HEK293 (cell line): ENCODE measurements at regions not wholly inside any gene's neighbourhood (a gene's known extent, or its start where the extent isn't known, plus 50 kb on each side); places are given as distances from the start of the nearest gene placed in this dataset.

Experiments
- CTCF ChIA-PET: fragments of 350-600 bp; formaldehyde crosslinking; extraction: SDS; loops from one replicate; lab custom pipeline; 2021; ENCODE audit warnings: antibody characterized with exemption; lab: Yijun Ruan, JAX
- POLR2A ChIA-PET: fragments of 300-600 bp; formaldehyde crosslinking; extraction: SDS; loops from one replicate; lab custom pipeline; 2020; ENCODE audit warnings: antibody characterized with exemption, inconsistent platforms; lab: Yijun Ruan, JAX
- H3K27ac ChIP-seq: fragments of 200-500 bp; sonication (Bioruptor generic); 2 replicates; pipeline ENCODE4 v1.5.1; 2014; ENCODE audit warnings: low read depth, low read length, control low read depth, inconsistent platforms; ENCODE audit errors: extremely low read depth
- H3K36me3 ChIP-seq, 2 experiments: fragments of 200-500 bp in 1 of 2; sonication (Bioruptor generic) in 1 of 2; 1 replicate in 1 of 2; 2 replicates in 1 of 2; pipeline ENCODE4 v1.5.1; 2014 to 2017; ENCODE audit warnings: inconsistent platforms in 2 of 2, low read length in 2 of 2; ENCODE audit not compliant: control insufficient read depth in 2 of 2, insufficient read depth in 1 of 2
- H3K4me1 ChIP-seq: fragments of 200-500 bp; sonication (Bioruptor generic); 2 replicates; pipeline ENCODE4 v1.5.1; 2014; ENCODE audit warnings: mild to moderate bottlenecking, low read length, inconsistent platforms; ENCODE audit not compliant: control insufficient read depth, insufficient read depth
- H3K4me3 ChIP-seq: 2 replicates; pipeline ENCODE4 v1.5.1; 2011; ENCODE audit warnings: low read depth, mild to moderate bottlenecking, control low read depth, low read length, moderate library complexity
- H3K9me3 ChIP-seq: fragments of 200-500 bp; sonication (Bioruptor generic); 2 replicates; pipeline ENCODE4 v1.5.1; 2014; ENCODE audit warnings: low read depth, low read length, inconsistent platforms; ENCODE audit not compliant: control insufficient read depth, insufficient read depth
- KLF10 ChIP-seq: fragments of 450-650 bp; IDR thresholded peaks from 2 replicates; pipeline ENCODE4 v1.5.1; 2018; ENCODE audit warnings: missing biosample characterization, mild to moderate bottlenecking, missing genetic modification characterization
- KLF8 ChIP-seq: fragments of 450-650 bp; formaldehyde crosslinking; IDR thresholded peaks from 2 replicates; pipeline ENCODE4 v1.5.1; 2016; ENCODE audit warnings: missing biosample characterization, missing genetic modification characterization
- ZEB2 ChIP-seq: fragments of 450-650 bp; formaldehyde crosslinking; IDR thresholded peaks from 2 replicates; pipeline ENCODE4 v1.5.1; 2016; ENCODE audit warnings: missing biosample characterization, missing genetic modification characterization
- ZFHX2 ChIP-seq: fragments of 450-650 bp; formaldehyde crosslinking; conservative IDR thresholded peaks from 2 replicates; pipeline ENCODE4 v1.5.1; 2016; ENCODE audit warnings: missing biosample characterization, missing genetic modification characterization
- ZNF138 ChIP-seq: fragments of 450-650 bp; formaldehyde crosslinking; IDR thresholded peaks from 2 replicates; pipeline ENCODE4 v1.5.1; 2016; ENCODE audit warnings: missing biosample characterization, missing genetic modification characterization, borderline replicate concordance
- ZNF175 ChIP-seq: fragments of 450-650 bp; formaldehyde crosslinking; IDR thresholded peaks from 2 replicates; pipeline ENCODE4 v1.5.1; 2016; ENCODE audit warnings: missing biosample characterization, missing genetic modification characterization
- ZNF211 ChIP-seq: fragments of 450-650 bp; formaldehyde crosslinking; IDR thresholded peaks from 2 replicates; pipeline ENCODE4 v1.5.1; 2016; ENCODE audit warnings: low read depth, missing biosample characterization, missing genetic modification characterization
- ZNF302 ChIP-seq: fragments of 450-650 bp; formaldehyde crosslinking; IDR thresholded peaks from 2 replicates; pipeline ENCODE4 v1.5.1; 2016; ENCODE audit warnings: missing biosample characterization, missing genetic modification characterization, low read depth
- ZNF654 ChIP-seq: fragments of 450-650 bp; formaldehyde crosslinking; IDR thresholded peaks from 2 replicates; pipeline ENCODE4 v1.5.1; 2016; ENCODE audit warnings: low read depth, missing biosample characterization, missing genetic modification characterization
- ZNF664 ChIP-seq: fragments of 450-650 bp; formaldehyde crosslinking; IDR thresholded peaks from 2 replicates; pipeline ENCODE4 v1.5.1; 2016; ENCODE audit warnings: missing biosample characterization, missing genetic modification characterization
- ZNF670 ChIP-seq: fragments of 450-650 bp; formaldehyde crosslinking; IDR thresholded peaks from 2 replicates; pipeline ENCODE4 v1.5.1; 2016; ENCODE audit warnings: missing biosample characterization, missing genetic modification characterization, low read depth
- TF ChIP-seq, protein P1 (sequence below): fragments of 450-650 bp; formaldehyde crosslinking; IDR thresholded peaks from 2 replicates; pipeline ENCODE4 v1.5.1; 2017; ENCODE audit warnings: missing biosample characterization, missing genetic modification characterization
- TF ChIP-seq, protein P2 (sequence below): fragments of 450-650 bp; formaldehyde crosslinking; conservative IDR thresholded peaks from 2 replicates; pipeline ENCODE4 v1.5.1; 2016; ENCODE audit warnings: low read depth, missing biosample characterization, missing genetic modification characterization
- TF ChIP-seq, protein P3 (sequence below): fragments of 450-650 bp; formaldehyde crosslinking; IDR thresholded peaks from 2 replicates; pipeline ENCODE4 v1.5.1; 2017; ENCODE audit warnings: missing biosample characterization, missing genetic modification characterization
- TF ChIP-seq, protein P4 (sequence below): fragments of 450-650 bp; formaldehyde crosslinking; IDR thresholded peaks from 2 replicates; pipeline ENCODE4 v1.5.1; 2016; ENCODE audit warnings: missing biosample characterization, missing genetic modification characterization
- TF ChIP-seq, protein P5 (sequence below): fragments of 450-650 bp; formaldehyde crosslinking; IDR thresholded peaks from 2 replicates; pipeline ENCODE4 v1.5.1; 2016; ENCODE audit warnings: missing biosample characterization, missing genetic modification characterization
- TF ChIP-seq, protein P6 (sequence below): fragments of 450-650 bp; formaldehyde crosslinking; IDR thresholded peaks from 2 replicates; pipeline ENCODE4 v1.5.1; 2016; ENCODE audit warnings: missing biosample characterization, missing genetic modification characterization
- TF ChIP-seq, protein P7 (sequence below): fragments of 450-650 bp; formaldehyde crosslinking; IDR thresholded peaks from 2 replicates; pipeline ENCODE4 v1.5.1; 2016; ENCODE audit warnings: missing biosample characterization, missing genetic modification characterization

DNA sequence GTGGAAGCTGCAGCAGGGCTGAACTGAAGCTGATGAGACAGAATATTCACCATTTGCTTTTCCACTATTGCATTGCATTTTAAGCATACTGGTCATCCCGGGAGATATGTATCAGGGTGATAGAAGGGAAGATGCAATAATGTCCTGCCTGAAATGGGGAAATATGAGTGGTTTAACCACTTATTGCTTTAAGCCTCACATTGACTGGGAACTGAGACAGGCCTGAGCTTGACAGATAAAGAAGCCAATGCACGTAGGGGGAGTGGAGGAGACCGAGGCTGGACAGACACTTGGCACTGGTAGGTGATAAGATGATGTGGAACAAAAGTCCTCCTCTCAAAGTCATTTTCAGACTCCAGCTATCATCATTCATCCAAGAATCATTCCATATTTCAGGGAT, 911.7 kb upstream of the NCAM2 start:
- Histone ChIP-seq H3K27ac (no peak overlapping the region), H3K36me3 (no peaks in the 10 kb centered on the region), H3K4me1 (no peaks in the 10 kb centered on the region), H3K9me3 (no peaks in the 10 kb centered on the region; the same call in 1 of the 2 replicates), H3K4me3 (no peak overlapping the region)
- ChIA-PET CTCF (no interaction called here), POLR2A (no interaction called here)
- TF ChIP-seq, protein P1, sequence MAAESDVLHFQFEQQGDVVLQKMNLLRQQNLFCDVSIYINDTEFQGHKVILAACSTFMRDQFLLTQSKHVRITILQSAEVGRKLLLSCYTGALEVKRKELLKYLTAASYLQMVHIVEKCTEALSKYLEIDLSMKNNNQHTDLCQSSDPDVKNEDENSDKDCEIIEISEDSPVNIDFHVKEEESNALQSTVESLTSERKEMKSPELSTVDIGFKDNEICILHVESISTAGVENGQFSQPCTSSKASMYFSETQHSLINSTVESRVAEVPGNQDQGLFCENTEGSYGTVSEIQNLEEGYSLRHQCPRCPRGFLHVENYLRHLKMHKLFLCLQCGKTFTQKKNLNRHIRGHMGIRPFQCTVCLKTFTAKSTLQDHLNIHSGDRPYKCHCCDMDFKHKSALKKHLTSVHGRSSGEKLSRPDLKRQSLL (tag by site-specific recombination) = no peak
- TF ChIP-seq, protein P2, sequence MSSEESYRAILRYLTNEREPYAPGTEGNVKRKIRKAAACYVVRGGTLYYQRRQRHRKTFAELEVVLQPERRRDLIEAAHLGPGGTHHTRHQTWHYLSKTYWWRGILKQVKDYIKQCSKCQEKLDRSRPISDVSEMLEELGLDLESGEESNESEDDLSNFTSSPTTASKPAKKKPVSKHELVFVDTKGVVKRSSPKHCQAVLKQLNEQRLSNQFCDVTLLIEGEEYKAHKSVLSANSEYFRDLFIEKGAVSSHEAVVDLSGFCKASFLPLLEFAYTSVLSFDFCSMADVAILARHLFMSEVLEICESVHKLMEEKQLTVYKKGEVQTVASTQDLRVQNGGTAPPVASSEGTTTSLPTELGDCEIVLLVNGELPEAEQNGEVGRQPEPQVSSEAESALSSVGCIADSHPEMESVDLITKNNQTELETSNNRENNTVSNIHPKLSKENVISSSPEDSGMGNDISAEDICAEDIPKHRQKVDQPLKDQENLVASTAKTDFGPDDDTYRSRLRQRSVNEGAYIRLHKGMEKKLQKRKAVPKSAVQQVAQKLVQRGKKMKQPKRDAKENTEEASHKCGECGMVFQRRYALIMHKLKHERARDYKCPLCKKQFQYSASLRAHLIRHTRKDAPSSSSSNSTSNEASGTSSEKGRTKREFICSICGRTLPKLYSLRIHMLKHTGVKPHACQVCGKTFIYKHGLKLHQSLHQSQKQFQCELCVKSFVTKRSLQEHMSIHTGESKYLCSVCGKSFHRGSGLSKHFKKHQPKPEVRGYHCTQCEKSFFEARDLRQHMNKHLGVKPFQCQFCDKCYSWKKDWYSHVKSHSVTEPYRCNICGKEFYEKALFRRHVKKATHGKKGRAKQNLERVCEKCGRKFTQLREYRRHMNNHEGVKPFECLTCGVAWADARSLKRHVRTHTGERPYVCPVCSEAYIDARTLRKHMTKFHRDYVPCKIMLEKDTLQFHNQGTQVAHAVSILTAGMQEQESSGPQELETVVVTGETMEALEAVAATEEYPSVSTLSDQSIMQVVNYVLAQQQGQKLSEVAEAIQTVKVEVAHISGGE (tag by site-specific recombination) = no peak
- TF ChIP-seq ZNF664 (tag by site-specific recombination) (no peak), ZFHX2 (tag by site-specific recombination) (no peak), ZEB2 (no peak), KLF10 (tag by site-specific recombination) (no peak), ZNF670 (no peak)

DNA sequence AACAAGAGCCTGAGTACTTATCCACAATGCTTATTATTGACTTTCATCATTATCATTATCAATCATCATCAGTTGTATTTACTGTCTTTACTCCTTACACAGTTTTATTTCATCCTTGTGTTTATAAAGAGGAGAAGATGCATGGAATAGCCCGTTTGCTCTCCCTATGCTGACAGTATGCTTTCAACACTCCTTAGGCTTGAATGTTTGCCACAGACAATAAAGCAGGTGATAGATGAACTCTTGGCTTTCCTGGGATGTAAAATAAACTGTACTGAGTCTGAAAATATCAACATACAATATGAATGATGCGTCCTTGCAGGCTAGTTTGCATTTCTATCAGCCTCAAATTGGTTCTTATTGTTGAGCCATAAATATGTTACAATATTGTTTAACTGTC, 891.8 kb upstream of the NCAM2 start:
- no peak overlapping the region for H3K4me3 ChIP-seq
- ChIA-PET CTCF (interaction anchor here (0.6 kb wide), 1 partner anchor 546 kb away, joined by 3 read pairs; no protein-coding TSS in a partner anchor), POLR2A (no interaction called here)
- H3K4me1 ChIP-seq = no peaks in the 10 kb centered on the region
- H3K9me3 ChIP-seq = no peaks in the 10 kb centered on the region
- no peak overlapping the region for H3K27ac ChIP-seq
- H3K36me3 ChIP-seq = no peaks in the 10 kb centered on the region
- TF ChIP-seq, protein P3, sequence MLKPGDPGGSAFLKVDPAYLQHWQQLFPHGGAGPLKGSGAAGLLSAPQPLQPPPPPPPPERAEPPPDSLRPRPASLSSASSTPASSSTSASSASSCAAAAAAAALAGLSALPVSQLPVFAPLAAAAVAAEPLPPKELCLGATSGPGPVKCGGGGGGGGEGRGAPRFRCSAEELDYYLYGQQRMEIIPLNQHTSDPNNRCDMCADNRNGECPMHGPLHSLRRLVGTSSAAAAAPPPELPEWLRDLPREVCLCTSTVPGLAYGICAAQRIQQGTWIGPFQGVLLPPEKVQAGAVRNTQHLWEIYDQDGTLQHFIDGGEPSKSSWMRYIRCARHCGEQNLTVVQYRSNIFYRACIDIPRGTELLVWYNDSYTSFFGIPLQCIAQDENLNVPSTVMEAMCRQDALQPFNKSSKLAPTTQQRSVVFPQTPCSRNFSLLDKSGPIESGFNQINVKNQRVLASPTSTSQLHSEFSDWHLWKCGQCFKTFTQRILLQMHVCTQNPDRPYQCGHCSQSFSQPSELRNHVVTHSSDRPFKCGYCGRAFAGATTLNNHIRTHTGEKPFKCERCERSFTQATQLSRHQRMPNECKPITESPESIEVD = no peak
- TF ChIP-seq ZNF175 (tag by site-specific recombination) (no peak), ZNF138 (tag by site-specific recombination) (no peak), ZNF654 (no peak), KLF8 (tag by site-specific recombination) (no peak), ZNF302 (tag by site-specific recombination) (no peak), ZNF211 (tag by site-specific recombination) (no peak)
- TF ChIP-seq, protein P4, sequence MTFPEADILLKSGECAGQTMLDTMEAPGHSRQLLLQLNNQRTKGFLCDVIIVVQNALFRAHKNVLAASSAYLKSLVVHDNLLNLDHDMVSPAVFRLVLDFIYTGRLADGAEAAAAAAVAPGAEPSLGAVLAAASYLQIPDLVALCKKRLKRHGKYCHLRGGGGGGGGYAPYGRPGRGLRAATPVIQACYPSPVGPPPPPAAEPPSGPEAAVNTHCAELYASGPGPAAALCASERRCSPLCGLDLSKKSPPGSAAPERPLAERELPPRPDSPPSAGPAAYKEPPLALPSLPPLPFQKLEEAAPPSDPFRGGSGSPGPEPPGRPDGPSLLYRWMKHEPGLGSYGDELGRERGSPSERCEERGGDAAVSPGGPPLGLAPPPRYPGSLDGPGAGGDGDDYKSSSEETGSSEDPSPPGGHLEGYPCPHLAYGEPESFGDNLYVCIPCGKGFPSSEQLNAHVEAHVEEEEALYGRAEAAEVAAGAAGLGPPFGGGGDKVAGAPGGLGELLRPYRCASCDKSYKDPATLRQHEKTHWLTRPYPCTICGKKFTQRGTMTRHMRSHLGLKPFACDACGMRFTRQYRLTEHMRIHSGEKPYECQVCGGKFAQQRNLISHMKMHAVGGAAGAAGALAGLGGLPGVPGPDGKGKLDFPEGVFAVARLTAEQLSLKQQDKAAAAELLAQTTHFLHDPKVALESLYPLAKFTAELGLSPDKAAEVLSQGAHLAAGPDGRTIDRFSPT (tag by site-specific recombination) = no peak
- TF ChIP-seq, protein P5, sequence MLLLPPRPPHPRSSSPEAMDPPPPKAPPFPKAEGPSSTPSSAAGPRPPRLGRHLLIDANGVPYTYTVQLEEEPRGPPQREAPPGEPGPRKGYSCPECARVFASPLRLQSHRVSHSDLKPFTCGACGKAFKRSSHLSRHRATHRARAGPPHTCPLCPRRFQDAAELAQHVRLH (tag by site-specific recombination) = no peak
- TF ChIP-seq, protein P6, sequence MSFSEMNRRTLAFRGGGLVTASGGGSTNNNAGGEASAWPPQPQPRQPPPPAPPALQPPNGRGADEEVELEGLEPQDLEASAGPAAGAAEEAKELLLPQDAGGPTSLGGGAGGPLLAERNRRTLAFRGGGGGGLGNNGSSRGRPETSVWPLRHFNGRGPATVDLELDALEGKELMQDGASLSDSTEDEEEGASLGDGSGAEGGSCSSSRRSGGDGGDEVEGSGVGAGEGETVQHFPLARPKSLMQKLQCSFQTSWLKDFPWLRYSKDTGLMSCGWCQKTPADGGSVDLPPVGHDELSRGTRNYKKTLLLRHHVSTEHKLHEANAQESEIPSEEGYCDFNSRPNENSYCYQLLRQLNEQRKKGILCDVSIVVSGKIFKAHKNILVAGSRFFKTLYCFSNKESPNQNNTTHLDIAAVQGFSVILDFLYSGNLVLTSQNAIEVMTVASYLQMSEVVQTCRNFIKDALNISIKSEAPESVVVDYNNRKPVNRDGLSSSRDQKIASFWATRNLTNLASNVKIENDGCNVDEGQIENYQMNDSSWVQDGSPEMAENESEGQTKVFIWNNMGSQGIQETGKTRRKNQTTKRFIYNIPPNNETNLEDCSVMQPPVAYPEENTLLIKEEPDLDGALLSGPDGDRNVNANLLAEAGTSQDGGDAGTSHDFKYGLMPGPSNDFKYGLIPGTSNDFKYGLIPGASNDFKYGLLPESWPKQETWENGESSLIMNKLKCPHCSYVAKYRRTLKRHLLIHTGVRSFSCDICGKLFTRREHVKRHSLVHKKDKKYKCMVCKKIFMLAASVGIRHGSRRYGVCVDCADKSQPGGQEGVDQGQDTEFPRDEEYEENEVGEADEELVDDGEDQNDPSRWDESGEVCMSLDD (tag by site-specific recombination) = no peak
- TF ChIP-seq, protein P7, sequence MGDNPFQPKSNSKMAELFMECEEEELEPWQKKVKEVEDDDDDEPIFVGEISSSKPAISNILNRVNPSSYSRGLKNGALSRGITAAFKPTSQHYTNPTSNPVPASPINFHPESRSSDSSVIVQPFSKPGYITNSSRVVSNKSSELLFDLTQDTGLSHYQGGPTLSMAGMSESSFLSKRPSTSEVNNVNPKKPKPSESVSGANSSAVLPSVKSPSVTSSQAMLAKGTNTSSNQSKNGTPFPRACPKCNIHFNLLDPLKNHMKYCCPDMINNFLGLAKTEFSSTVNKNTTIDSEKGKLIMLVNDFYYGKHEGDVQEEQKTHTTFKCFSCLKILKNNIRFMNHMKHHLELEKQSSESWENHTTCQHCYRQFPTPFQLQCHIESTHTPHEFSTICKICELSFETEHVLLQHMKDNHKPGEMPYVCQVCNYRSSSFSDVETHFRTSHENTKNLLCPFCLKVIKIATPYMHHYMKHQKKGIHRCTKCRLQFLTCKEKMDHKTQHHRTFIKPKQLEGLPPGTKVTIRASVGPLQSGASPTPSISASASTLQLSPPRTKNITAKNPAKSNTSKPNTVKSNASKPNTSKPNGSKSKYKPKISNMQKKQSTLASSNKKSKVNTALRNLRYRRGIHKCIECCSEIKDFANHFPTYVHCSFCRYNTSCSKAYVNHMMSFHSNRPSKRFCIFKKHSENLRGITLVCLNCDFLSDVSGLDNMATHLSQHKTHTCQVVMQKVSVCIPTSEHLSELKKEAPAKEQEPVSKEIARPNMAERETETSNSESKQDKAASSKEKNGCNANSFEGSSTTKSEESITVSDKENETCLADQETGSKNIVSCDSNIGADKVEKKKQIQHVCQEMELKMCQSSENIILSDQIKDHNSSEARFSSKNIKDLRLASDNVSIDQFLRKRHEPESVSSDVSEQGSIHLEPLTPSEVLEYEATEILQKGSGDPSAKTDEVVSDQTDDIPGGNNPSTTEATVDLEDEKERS (tag by site-specific recombination) = no peak
